ENCODE measurements at regions not wholly inside any gene's neighbourhood (a gene's known extent, or its start where the extent isn't known, plus 50 kb on each side); places are given as distances from the start of the nearest gene placed in this dataset.

GRCh38 chrX:5341902-5342301, 886.8 kb downstream of the NLGN4X start:
- DNase-seq = no peak
- Histone ChIP-seq H3K4me3 (no peak overlapping the region), H3K27me3 (no peaks in the 10 kb centered on the region), H3K9me3 (no peaks in the 10 kb centered on the region), H3K27ac (no peak overlapping the region), H3K4me1 (no peaks in the 10 kb centered on the region), H3K36me3 (no peaks in the 10 kb centered on the region)
- intact Hi-C loops (cut with DNase I; ENCODE audit: low total_unique reads) = no loop called here
- TF ChIP-seq CTCF (IDR thresholded peaks at IDR 0.05) = no peak

- Histone ChIP-seq H3K36me3 (no peaks in the 10 kb centered on the region), H3K4me3 (no peak overlapping the region), H3K27me3 (no peaks in the 10 kb centered on the region), H3K9me3 (no peaks in the 10 kb centered on the region), H3K4me1 (no peaks in the 10 kb centered on the region), H3K27ac (no peak overlapping the region)
- intact Hi-C loops (cut with DNase I; ENCODE audit: low total_unique reads) = no loop called here
- no peak for DNase-seq
- no peak for TF ChIP-seq CTCF (IDR thresholded peaks at IDR 0.05)
Observed at GRCh38 chrX:5337160-5337559, 891.5 kb downstream of the NLGN4X start.

- Histone ChIP-seq H3K27ac (no peak overlapping the region), H3K36me3 (no peaks in the 10 kb centered on the region), H3K27me3 (no peaks in the 10 kb centered on the region), H3K4me3 (no peak overlapping the region), H3K4me1 (no peaks in the 10 kb centered on the region), H3K9me3 (peaks cover 0 to 3% (median 0%) of the 10 kb centered on the region in 3 donors)
- no peak for TF ChIP-seq CTCF (IDR thresholded peaks at IDR 0.05)
- intact Hi-C loops (cut with DNase I; ENCODE audit: low total_unique reads) = no loop called here
- no peak for DNase-seq
Observed at GRCh38 chrX:5324546-5324945, 904.1 kb downstream of the NLGN4X start.

DNA sequence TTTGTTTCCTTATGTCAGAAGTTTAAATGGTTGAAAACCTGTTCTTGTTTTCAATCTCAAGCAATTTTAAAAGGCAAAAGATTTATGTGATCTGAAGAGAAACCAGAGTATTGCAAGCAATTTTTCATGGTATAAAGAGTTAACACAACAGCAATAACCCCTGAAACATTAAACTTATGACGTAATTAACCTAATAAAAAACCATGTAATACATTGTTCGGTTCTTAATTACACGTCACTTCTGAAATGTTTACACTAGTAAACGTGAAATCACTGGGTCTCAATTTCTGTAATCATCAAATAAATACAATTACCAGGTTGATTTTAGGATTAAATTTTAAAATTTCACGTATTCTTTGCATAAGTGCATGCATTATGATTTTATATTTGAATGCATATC, 914.5 kb downstream of the NLGN4X start:
- no peaks in the 10 kb centered on the region for H3K9me3 ChIP-seq
- intact Hi-C loops (cut with DNase I; ENCODE audit: low total_unique reads) = no loop called here
- no peak for TF ChIP-seq CTCF (IDR thresholded peaks at IDR 0.05)

GRCh38 chrX:5307416-5307815, 921.3 kb downstream of the NLGN4X start:
- Histone ChIP-seq H3K9me3 (no peaks in the 10 kb centered on the region), H3K27me3 (no peaks in the 10 kb centered on the region), H3K4me1 (no peaks in the 10 kb centered on the region), H3K27ac (no peak overlapping the region), H3K36me3 (no peaks in the 10 kb centered on the region), H3K4me3 (no peak overlapping the region)
- intact Hi-C loops (cut with DNase I; ENCODE audit: low total_unique reads) = no loop called here
- no peak for TF ChIP-seq CTCF (IDR thresholded peaks at IDR 0.05)
- no peak for DNase-seq

More for the DNA sequence above, 914.5 kb downstream of the NLGN4X start:
- no peaks in the 10 kb centered on the region for H3K36me3 ChIP-seq
- no peak for DNase-seq
- H3K4me1 ChIP-seq = no peaks in the 10 kb centered on the region
- no peaks in the 10 kb centered on the region for H3K27me3 ChIP-seq
- H3K27ac ChIP-seq = no peak overlapping the region
- no peak overlapping the region for H3K4me3 ChIP-seq

GRCh38 chrX:5306654-5307121, 922.0 kb downstream of the NLGN4X start:
- DNase-seq = peak in 1 of 2 donors; percentile 19
- Histone ChIP-seq H3K4me1 (no peaks in the 10 kb centered on the region), H3K4me3 (no peak overlapping the region), H3K9me3 (no peaks in the 10 kb centered on the region), H3K27me3 (no peaks in the 10 kb centered on the region), H3K36me3 (no peaks in the 10 kb centered on the region), H3K27ac (no peak overlapping the region)
- intact Hi-C loops (cut with DNase I; ENCODE audit: low total_unique reads) = no loop called here
- TF ChIP-seq CTCF (IDR thresholded peaks at IDR 0.05) = no peak

Measured in tibial artery (tissue), 4 donors.